ENCODE measurements at regions not wholly inside any gene's neighbourhood (a gene's known extent, or its start where the extent isn't known, plus 50 kb on each side); places are given as distances from the start of the nearest gene placed in this dataset.

GRCh38 chr1:90557706-90558105, 159.4 kb downstream of the BARHL2 start:
- TF ChIP-seq EZH2 (IDR thresholded peaks at IDR 0.05; ENCODE audit: borderline replicate concordance, low read length) (no peak), CTCF (IDR thresholded peaks at IDR 0.05; ENCODE audit: low read length) (no peak)
